Ascending aorta (tissue), 2 donors: ENCODE measurements at regions not wholly inside any gene's neighbourhood (a gene's known extent, or its start where the extent isn't known, plus 50 kb on each side); places are given as distances from the start of the nearest gene placed in this dataset.

Experiments used
- DNase-seq, 2 donors: peaks; one replicate each; pipeline ENCODE4 v3.0.0-alpha.2; 2019; ENCODE audit warnings: low spot score in 2 of 2
- H3K27ac ChIP-seq, 2 donors: fragments of 200-600 bp; sonication (generic); one replicate each; pipeline ENCODE4 v1.5.1; 2016 to 2017; ENCODE audit warnings: mild to moderate bottlenecking in 1 of 2
- H3K27me3 ChIP-seq: fragments of 200-600 bp; sonication (generic); one replicate; pipeline ENCODE4 v1.5.1; 2017
- H3K36me3 ChIP-seq, 2 donors: fragments of 200-600 bp; sonication (generic); one replicate each; pipeline ENCODE4 v1.5.1; 2016
- H3K4me1 ChIP-seq, 2 donors: fragments of 200-600 bp; sonication (generic); one replicate each; pipeline ENCODE4 v1.5.1; 2016 to 2017; ENCODE audit warnings: mild to moderate bottlenecking in 1 of 2
- H3K4me3 ChIP-seq, 2 donors: fragments of 200-600 bp; sonication (generic); one replicate each; pipeline ENCODE4 v1.5.1; 2016 to 2017; ENCODE audit warnings: mild to moderate bottlenecking in 1 of 2
- H3K9me3 ChIP-seq, 2 donors: fragments of 200-600 bp; sonication (generic); one replicate each; pipeline ENCODE4 v1.5.1; 2016
- CTCF ChIP-seq, 3 experiments: fragments of 200-600 bp in 2 of 3; fragments of 450-650 bp in 1 of 3; sonication (generic) in 2 of 3; IDR thresholded peaks; one replicate each; pipeline ENCODE4 v1.5.1; 2016 to 2019; ENCODE audit warnings: antibody characterized with exemption in 3 of 3, mild to moderate bottlenecking in 1 of 3, moderate library complexity in 1 of 3
- intact Hi-C: fragments of 100-400 bp; cut with DNase I; formaldehyde crosslinking; loops from one replicate; pipeline ENCODE4 v1.15.1; 2023

GRCh38 chr10:9745158-9745557 is 1272.5 kb upstream of the CELF2 start:
- no peak overlapping the region for H3K27ac ChIP-seq
- H3K4me3 ChIP-seq = no peak overlapping the region
- no peak for DNase-seq
- TF ChIP-seq CTCF (IDR thresholded peaks at IDR 0.05) = no peak
- no peaks in the 10 kb centered on the region for H3K36me3 ChIP-seq
- no peaks in the 10 kb centered on the region for H3K27me3 ChIP-seq
- intact Hi-C loops = no loop called here
- no peaks in the 10 kb centered on the region for H3K9me3 ChIP-seq
- no peaks in the 10 kb centered on the region for H3K4me1 ChIP-seq

GRCh38 chr10:9757176-9757575 is 1260.5 kb upstream of the CELF2 start:
- no peaks in the 10 kb centered on the region for H3K4me1 ChIP-seq
- H3K4me3 ChIP-seq = no peak overlapping the region
- H3K9me3 ChIP-seq = no peaks in the 10 kb centered on the region
- TF ChIP-seq CTCF (IDR thresholded peaks at IDR 0.05) = no peak
- intact Hi-C loops = no loop called here
- no peak for DNase-seq
- H3K27ac ChIP-seq = no peak overlapping the region
- H3K36me3 ChIP-seq = no peaks in the 10 kb centered on the region
- no peaks in the 10 kb centered on the region for H3K27me3 ChIP-seq

DNA sequence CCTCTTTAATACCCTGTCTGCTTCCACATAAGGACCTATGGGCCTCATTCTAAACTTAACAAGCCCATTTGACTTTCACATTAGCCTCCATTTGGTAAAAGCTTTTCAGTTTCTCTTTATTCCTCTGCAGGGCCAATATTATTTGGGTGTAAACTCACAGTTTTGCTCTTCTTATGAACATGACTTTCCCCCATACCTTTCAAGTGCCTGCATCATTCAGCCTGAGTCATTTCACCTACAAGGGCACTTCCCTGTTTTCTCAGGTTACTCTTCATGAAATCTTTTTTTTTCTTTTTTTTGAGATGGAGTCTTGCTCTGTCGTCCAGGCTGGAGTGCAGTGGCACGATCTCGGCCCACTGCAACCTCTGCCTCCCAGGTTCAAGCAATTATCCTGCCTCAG is 1258.1 kb upstream of the CELF2 start:
- intact Hi-C loops = no loop called here
- no peak for TF ChIP-seq CTCF (IDR thresholded peaks at IDR 0.05)
- DNase-seq = no peak
- H3K27ac ChIP-seq = no peak overlapping the region
- no peak overlapping the region for H3K4me3 ChIP-seq
- no peaks in the 10 kb centered on the region for H3K4me1 ChIP-seq
- no peaks in the 10 kb centered on the region for H3K9me3 ChIP-seq
- no peaks in the 10 kb centered on the region for H3K36me3 ChIP-seq
- H3K27me3 ChIP-seq = no peaks in the 10 kb centered on the region

GRCh38 chr10:9762966-9763656 is 1254.6 kb upstream of the CELF2 start:
- TF ChIP-seq CTCF (IDR thresholded peaks at IDR 0.05) = no peak
- no peaks in the 10 kb centered on the region for H3K27me3 ChIP-seq
- intact Hi-C loops = no loop called here
- H3K9me3 ChIP-seq = no peaks in the 10 kb centered on the region
- no peak for DNase-seq
- no peak overlapping the region for H3K27ac ChIP-seq
- no peaks in the 10 kb centered on the region for H3K36me3 ChIP-seq
- H3K4me3 ChIP-seq = no peak overlapping the region
- H3K4me1 ChIP-seq = no peaks in the 10 kb centered on the region

- Histone ChIP-seq H3K27ac (no peak overlapping the region), H3K36me3 (no peaks in the 10 kb centered on the region), H3K9me3 (no peaks in the 10 kb centered on the region), H3K4me1 (no peaks in the 10 kb centered on the region), H3K4me3 (no peak overlapping the region), H3K27me3 (no peaks in the 10 kb centered on the region)
- TF ChIP-seq CTCF (IDR thresholded peaks at IDR 0.05) = no peak
- no peak for DNase-seq
- intact Hi-C loops = no loop called here
Measured at GRCh38 chr10:9766762-9767161, 1250.9 kb upstream of the CELF2 start.

DNA sequence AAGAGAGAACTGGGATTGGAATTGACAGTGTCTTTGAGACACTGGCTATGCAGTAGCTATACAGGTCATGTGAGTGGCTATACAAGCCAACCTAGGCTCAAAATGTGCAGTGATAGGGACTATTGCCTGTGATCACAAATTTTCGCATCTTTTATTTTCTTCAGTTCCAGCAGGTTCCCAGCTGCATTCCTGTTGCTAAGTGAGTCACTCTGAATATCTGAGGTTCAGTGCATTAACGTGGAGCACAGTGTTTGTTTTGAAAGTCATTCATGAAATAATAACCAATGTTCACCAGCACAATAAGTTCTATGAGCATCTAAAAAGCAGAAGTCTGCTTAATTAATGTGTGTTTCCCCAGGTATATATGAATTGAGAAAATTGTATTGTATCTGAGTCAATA is 1236.0 kb upstream of the CELF2 start:
- Histone ChIP-seq H3K27me3 (no peaks in the 10 kb centered on the region), H3K9me3 (no peaks in the 10 kb centered on the region), H3K4me3 (no peak overlapping the region), H3K36me3 (no peaks in the 10 kb centered on the region), H3K4me1 (no peaks in the 10 kb centered on the region), H3K27ac (no peak overlapping the region)
- no peak for DNase-seq
- intact Hi-C loops = no loop called here
- no peak for TF ChIP-seq CTCF (IDR thresholded peaks at IDR 0.05)
